ENCODE measurements at regions not wholly inside any gene's neighbourhood (a gene's known extent, or its start where the extent isn't known, plus 50 kb on each side); places are given as distances from the start of the nearest gene placed in this dataset.

DNA sequence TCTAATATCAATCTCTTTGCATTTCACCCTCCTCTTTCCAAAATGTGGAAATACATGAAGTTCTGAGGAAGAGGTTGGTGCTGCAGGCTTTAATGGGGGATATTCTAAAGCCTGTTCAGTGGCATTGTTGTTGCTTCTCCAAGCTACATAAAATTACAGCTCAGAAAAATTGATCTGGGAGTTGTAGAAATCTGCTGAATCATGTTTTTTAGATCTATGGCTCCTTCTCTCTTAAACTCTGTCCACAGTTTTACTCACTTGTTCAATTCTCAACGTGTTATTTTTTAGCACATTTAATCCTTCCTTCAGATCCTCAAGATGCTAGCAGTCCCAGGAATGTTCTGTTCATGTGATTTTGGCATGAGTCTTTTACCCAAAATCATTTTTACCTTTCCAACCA is 949.5 kb upstream of the ADGRL3 start (continued):
- TF ChIP-seq, protein P1, sequence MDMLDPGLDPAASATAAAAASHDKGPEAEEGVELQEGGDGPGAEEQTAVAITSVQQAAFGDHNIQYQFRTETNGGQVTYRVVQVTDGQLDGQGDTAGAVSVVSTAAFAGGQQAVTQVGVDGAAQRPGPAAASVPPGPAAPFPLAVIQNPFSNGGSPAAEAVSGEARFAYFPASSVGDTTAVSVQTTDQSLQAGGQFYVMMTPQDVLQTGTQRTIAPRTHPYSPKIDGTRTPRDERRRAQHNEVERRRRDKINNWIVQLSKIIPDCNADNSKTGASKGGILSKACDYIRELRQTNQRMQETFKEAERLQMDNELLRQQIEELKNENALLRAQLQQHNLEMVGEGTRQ (CRISPR knock-in tag; IDR thresholded peaks at IDR 0.05): no peak

DNA sequence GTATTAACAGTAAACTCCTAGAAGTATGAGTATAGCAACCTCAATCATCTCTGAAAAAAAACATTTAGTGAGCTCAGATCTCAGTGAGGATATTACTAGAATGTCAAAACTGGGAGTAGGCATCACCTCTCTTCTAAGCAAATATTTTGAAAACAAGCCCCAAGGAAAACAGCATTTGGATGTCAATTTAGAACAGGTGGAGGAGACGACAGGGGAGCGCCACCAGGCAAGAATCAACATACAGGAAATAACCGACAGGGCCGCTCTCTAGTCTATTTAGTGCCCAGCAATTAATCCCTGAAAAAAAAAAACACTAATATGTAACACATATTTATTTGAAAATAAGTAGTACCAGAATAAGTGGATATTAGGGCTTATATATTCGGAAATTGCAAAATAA is 940.3 kb upstream of the ADGRL3 start:
- POLR2A ChIA-PET: no interaction called here
- no peaks in the 10 kb centered on the region for H3K9me3 Mint-ChIP-seq

DNA sequence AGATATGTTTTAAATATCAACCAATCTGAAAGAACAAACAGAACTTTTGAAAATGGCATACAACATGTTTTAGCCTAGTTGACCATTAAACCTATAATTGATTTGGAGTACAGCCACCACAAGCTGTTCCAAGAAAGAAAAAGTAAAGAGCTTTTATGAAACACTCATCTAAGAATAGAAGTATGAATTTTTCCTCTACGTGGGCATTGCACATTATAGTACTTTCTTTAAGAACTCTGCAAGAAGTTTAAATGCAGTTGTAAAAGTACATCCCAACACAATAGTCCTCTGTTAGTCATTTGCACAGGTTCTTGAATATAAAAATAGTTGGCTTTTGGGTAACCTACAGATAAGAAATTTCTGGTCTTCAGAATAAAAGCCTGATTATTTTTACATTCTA is 933.6 kb upstream of the ADGRL3 start:
- Mint-ChIP-seq H3K36me3 (0 out of 2 replicates have a peak, but pooled peaks cover 5% of the 10 kb centered on the region), H3K4me3 (no peak overlapping the region), H3K27me3 (ENCODE audit: low read depth) (no peaks in the 10 kb centered on the region), H3K27ac (no peak overlapping the region), H3K9me3 (peaks cover 7% of the 10 kb centered on the region; the same call in 1 of the 2 replicates), H3K4me1 (no peaks in the 10 kb centered on the region)
- no peak for ATAC-seq
- ChIA-PET CTCF (no interaction called here), POLR2A (no interaction called here)
- DNase-seq (ENCODE audit: low spot score): no peak
- TF ChIP-seq SP1 (CRISPR knock-in tag; conservative IDR thresholded peaks at IDR 0.05) (no peak), KAT7 (CRISPR knock-in tag; IDR thresholded peaks at IDR 0.05; ENCODE audit: borderline replicate concordance) (no peak), ESRRA (CRISPR knock-in tag; IDR thresholded peaks at IDR 0.05; ENCODE audit: borderline replicate concordance) (no peak), NFATC4 (CRISPR knock-in tag; IDR thresholded peaks at IDR 0.05) (no peak), SOX15 (CRISPR knock-in tag; IDR thresholded peaks at IDR 0.05) (no peak), ETV6 (CRISPR knock-in tag; IDR thresholded peaks at IDR 0.05) (no peak), EMX1 (CRISPR knock-in tag; IDR thresholded peaks at IDR 0.05) (no peak), RELA (CRISPR knock-in tag; IDR thresholded peaks at IDR 0.05; ENCODE audit: borderline replicate concordance) (no peak), ZNF219 (CRISPR knock-in tag; IDR thresholded peaks at IDR 0.05; ENCODE audit: borderline replicate concordance) (no peak), NR2C2 (CRISPR knock-in tag; IDR thresholded peaks at IDR 0.05) (no peak), NFYB (CRISPR knock-in tag; conservative IDR thresholded peaks at IDR 0.05; ENCODE audit: low read depth) (no peak), IRF2 (CRISPR knock-in tag; IDR thresholded peaks at IDR 0.05; ENCODE audit: borderline replicate concordance, low read depth) (no peak), CBFB (CRISPR knock-in tag; IDR thresholded peaks at IDR 0.05; ENCODE audit: low read depth) (no peak)
- TF ChIP-seq, protein P2, sequence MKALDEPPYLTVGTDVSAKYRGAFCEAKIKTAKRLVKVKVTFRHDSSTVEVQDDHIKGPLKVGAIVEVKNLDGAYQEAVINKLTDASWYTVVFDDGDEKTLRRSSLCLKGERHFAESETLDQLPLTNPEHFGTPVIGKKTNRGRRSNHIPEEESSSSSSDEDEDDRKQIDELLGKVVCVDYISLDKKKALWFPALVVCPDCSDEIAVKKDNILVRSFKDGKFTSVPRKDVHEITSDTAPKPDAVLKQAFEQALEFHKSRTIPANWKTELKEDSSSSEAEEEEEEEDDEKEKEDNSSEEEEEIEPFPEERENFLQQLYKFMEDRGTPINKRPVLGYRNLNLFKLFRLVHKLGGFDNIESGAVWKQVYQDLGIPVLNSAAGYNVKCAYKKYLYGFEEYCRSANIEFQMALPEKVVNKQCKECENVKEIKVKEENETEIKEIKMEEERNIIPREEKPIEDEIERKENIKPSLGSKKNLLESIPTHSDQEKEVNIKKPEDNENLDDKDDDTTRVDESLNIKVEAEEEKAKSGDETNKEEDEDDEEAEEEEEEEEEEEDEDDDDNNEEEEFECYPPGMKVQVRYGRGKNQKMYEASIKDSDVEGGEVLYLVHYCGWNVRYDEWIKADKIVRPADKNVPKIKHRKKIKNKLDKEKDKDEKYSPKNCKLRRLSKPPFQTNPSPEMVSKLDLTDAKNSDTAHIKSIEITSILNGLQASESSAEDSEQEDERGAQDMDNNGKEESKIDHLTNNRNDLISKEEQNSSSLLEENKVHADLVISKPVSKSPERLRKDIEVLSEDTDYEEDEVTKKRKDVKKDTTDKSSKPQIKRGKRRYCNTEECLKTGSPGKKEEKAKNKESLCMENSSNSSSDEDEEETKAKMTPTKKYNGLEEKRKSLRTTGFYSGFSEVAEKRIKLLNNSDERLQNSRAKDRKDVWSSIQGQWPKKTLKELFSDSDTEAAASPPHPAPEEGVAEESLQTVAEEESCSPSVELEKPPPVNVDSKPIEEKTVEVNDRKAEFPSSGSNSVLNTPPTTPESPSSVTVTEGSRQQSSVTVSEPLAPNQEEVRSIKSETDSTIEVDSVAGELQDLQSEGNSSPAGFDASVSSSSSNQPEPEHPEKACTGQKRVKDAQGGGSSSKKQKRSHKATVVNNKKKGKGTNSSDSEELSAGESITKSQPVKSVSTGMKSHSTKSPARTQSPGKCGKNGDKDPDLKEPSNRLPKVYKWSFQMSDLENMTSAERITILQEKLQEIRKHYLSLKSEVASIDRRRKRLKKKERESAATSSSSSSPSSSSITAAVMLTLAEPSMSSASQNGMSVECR (CRISPR knock-in tag; IDR thresholded peaks at IDR 0.05; ENCODE audit: borderline replicate concordance): no peak

More for the DNA sequence above, 940.3 kb upstream of the ADGRL3 start:
- H3K4me3 Mint-ChIP-seq: no peak overlapping the region
- no peaks in the 10 kb centered on the region for H3K36me3 Mint-ChIP-seq
- CTCF ChIA-PET: no interaction called here
- DNase-seq (ENCODE audit: low spot score) (no peak), ATAC-seq (no peak)
- H3K4me1 Mint-ChIP-seq: peaks cover 6% of the 10 kb centered on the region
- no peak overlapping the region for H3K27ac Mint-ChIP-seq
- TF ChIP-seq, protein P3, sequence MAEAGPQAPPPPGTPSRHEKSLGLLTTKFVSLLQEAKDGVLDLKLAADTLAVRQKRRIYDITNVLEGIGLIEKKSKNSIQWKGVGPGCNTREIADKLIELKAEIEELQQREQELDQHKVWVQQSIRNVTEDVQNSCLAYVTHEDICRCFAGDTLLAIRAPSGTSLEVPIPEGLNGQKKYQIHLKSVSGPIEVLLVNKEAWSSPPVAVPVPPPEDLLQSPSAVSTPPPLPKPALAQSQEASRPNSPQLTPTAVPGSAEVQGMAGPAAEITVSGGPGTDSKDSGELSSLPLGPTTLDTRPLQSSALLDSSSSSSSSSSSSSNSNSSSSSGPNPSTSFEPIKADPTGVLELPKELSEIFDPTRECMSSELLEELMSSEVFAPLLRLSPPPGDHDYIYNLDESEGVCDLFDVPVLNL (CRISPR knock-in tag; IDR thresholded peaks at IDR 0.05; ENCODE audit: borderline replicate concordance, low read depth): no peak
- TF ChIP-seq, protein P4, sequence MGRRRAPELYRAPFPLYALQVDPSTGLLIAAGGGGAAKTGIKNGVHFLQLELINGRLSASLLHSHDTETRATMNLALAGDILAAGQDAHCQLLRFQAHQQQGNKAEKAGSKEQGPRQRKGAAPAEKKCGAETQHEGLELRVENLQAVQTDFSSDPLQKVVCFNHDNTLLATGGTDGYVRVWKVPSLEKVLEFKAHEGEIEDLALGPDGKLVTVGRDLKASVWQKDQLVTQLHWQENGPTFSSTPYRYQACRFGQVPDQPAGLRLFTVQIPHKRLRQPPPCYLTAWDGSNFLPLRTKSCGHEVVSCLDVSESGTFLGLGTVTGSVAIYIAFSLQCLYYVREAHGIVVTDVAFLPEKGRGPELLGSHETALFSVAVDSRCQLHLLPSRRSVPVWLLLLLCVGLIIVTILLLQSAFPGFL (CRISPR knock-in tag; IDR thresholded peaks at IDR 0.05; ENCODE audit: borderline replicate concordance): no peak
- TF ChIP-seq, protein P5, sequence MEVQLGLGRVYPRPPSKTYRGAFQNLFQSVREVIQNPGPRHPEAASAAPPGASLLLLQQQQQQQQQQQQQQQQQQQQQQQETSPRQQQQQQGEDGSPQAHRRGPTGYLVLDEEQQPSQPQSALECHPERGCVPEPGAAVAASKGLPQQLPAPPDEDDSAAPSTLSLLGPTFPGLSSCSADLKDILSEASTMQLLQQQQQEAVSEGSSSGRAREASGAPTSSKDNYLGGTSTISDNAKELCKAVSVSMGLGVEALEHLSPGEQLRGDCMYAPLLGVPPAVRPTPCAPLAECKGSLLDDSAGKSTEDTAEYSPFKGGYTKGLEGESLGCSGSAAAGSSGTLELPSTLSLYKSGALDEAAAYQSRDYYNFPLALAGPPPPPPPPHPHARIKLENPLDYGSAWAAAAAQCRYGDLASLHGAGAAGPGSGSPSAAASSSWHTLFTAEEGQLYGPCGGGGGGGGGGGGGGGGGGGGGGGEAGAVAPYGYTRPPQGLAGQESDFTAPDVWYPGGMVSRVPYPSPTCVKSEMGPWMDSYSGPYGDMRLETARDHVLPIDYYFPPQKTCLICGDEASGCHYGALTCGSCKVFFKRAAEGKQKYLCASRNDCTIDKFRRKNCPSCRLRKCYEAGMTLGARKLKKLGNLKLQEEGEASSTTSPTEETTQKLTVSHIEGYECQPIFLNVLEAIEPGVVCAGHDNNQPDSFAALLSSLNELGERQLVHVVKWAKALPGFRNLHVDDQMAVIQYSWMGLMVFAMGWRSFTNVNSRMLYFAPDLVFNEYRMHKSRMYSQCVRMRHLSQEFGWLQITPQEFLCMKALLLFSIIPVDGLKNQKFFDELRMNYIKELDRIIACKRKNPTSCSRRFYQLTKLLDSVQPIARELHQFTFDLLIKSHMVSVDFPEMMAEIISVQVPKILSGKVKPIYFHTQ (CRISPR knock-in tag; IDR thresholded peaks at IDR 0.05): no peak
- TF ChIP-seq SP1 (CRISPR knock-in tag; conservative IDR thresholded peaks at IDR 0.05) (no peak), ZNF396 (CRISPR knock-in tag; IDR thresholded peaks at IDR 0.05; ENCODE audit: borderline replicate concordance) (no peak)
- TF ChIP-seq, protein P6, sequence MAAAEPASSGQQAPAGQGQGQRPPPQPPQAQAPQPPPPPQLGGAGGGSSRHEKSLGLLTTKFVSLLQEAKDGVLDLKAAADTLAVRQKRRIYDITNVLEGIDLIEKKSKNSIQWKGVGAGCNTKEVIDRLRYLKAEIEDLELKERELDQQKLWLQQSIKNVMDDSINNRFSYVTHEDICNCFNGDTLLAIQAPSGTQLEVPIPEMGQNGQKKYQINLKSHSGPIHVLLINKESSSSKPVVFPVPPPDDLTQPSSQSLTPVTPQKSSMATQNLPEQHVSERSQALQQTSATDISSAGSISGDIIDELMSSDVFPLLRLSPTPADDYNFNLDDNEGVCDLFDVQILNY (CRISPR knock-in tag; IDR thresholded peaks at IDR 0.05): no peak
- TF ChIP-seq, protein P7, sequence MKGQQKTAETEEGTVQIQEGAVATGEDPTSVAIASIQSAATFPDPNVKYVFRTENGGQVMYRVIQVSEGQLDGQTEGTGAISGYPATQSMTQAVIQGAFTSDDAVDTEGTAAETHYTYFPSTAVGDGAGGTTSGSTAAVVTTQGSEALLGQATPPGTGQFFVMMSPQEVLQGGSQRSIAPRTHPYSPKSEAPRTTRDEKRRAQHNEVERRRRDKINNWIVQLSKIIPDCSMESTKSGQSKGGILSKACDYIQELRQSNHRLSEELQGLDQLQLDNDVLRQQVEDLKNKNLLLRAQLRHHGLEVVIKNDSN (CRISPR knock-in tag; IDR thresholded peaks at IDR 0.05): no peak
- H3K27me3 Mint-ChIP-seq (ENCODE audit: low read depth): no peaks in the 10 kb centered on the region

All from WTC11 (cell line).